H1 (cell line): ENCODE measurements at regions not wholly inside any gene's neighbourhood (a gene's known extent, or its start where the extent isn't known, plus 50 kb on each side); places are given as distances from the start of the nearest gene placed in this dataset.
A peak's percentile ranks its signal among the peaks of the same experiment; 100 is the strongest.

ENCODE experiments used
- CTCF ChIA-PET: fragments of 300-600 bp; sonication (Branson Sonifier 250); formaldehyde crosslinking; loops from one replicate; lab custom pipeline; 2021; ENCODE audit not compliant: partially characterized antibody; lab: Charles Lee
- POLR2A ChIA-PET: fragments of 300-600 bp; sonication (Branson Sonifier 250); formaldehyde crosslinking; loops from one replicate; lab custom pipeline; 2021; ENCODE audit warnings: inconsistent platforms; ENCODE audit not compliant: partially characterized antibody; lab: Charles Lee
- DNase-seq, 2 experiments: peaks; one replicate each; pipeline versions ENCODE4 v3.0.0 to v3.0.0-alpha.2; 2010 to 2022; ENCODE audit warnings: low spot score in 2 of 2, low read depth in 1 of 2, mixed read lengths in 1 of 2
- FAIRE-seq: peaks from 2 replicates; lab custom pipeline; 2011; peaks lifted over from hg19 to GRCh38; lab: Jason Lieb, UNC
- H2AFZ ChIP-seq: 2 replicates; pipeline ENCODE4 v1.8.1; 2012; ENCODE audit warnings: low read length, inconsistent platforms
- H2AK5ac ChIP-seq: 2 replicates; pipeline ENCODE4 v1.6.1; 2013; ENCODE audit warnings: low read depth, low read length
- H2BK120ac ChIP-seq: replicated peaks from 2 replicates; pipeline ENCODE3; 2013; ENCODE audit warnings: low read depth, low read length, inconsistent platforms
- H2BK12ac ChIP-seq: 2 replicates; pipeline ENCODE4 v1.6.1; 2013; ENCODE audit warnings: low read depth, low read length
- H2BK15ac ChIP-seq: 2 replicates; pipeline ENCODE4 v1.6.1; 2013; ENCODE audit warnings: low read length
- H2BK20ac ChIP-seq: 2 replicates; pipeline ENCODE4 v1.6.1; 2013; ENCODE audit warnings: low read length
- H2BK5ac ChIP-seq: 2 replicates; pipeline ENCODE4 v1.6.1; 2013; ENCODE audit warnings: low read depth, low read length
- H3K14ac ChIP-seq: 2 replicates; pipeline ENCODE4 v1.6.1; 2013; ENCODE audit warnings: inconsistent platforms; ENCODE audit not compliant: insufficient read length
- H3K18ac ChIP-seq: 2 replicates; pipeline ENCODE4 v1.6.1; 2013; ENCODE audit warnings: low read length; ENCODE audit errors: extremely low read depth
- H3K23ac ChIP-seq: 2 replicates; pipeline ENCODE4 v1.6.1; 2013; ENCODE audit warnings: inconsistent platforms; ENCODE audit not compliant: insufficient read length
- H3K23me2 ChIP-seq: 2 replicates; pipeline ENCODE4 v1.6.1; 2013; ENCODE audit warnings: low read depth, low read length
- H3K27ac ChIP-seq: 2 replicates; pipeline ENCODE4 v1.6.1; 2011; ENCODE audit warnings: low read depth, low read length, inconsistent platforms
- H3K27me3 ChIP-seq, 4 experiments: replicated peaks in 1 of 4; 1 replicate in 1 of 4; 2 replicates in 3 of 4; pipeline versions ENCODE4 v1.6.1 to v1.8.1; 2011 to 2013; ENCODE audit warnings: low read length in 3 of 4, mild to moderate bottlenecking in 3 of 4, inconsistent platforms in 2 of 4, mixed read lengths in 2 of 4, moderate library complexity in 1 of 4; ENCODE audit not compliant: control insufficient read depth in 3 of 4, insufficient read depth in 3 of 4; ENCODE audit errors: extremely low read depth in 1 of 4
- H3K36me3 ChIP-seq, 4 experiments: 2 replicates each; pipeline versions ENCODE4 v1.6.1 to v1.8.1; 2011 to 2013; ENCODE audit warnings: mild to moderate bottlenecking in 4 of 4, low read length in 3 of 4, moderate library complexity in 2 of 4, control low read depth in 1 of 4, inconsistent platforms in 1 of 4; ENCODE audit not compliant: insufficient read depth in 4 of 4, control insufficient read depth in 2 of 4
- H3K4ac ChIP-seq: replicated peaks from 2 replicates; pipeline ENCODE3; 2013; ENCODE audit warnings: low read length, low read depth, mixed read lengths, inconsistent platforms; ENCODE audit not compliant: insufficient read length
- H3K4me1 ChIP-seq, 4 experiments: replicated peaks in 1 of 4; 1 replicate in 1 of 4; 2 replicates in 3 of 4; pipeline versions ENCODE4 v1.6.1 to v1.8.1; 2011 to 2013; ENCODE audit warnings: low read length in 3 of 4, inconsistent platforms in 2 of 4, mixed read lengths in 1 of 4; ENCODE audit not compliant: insufficient read depth in 4 of 4, control insufficient read depth in 3 of 4
- H3K4me2 ChIP-seq, 2 experiments: 2 replicates each; pipeline versions ENCODE4 v1.6.1 to v1.8.1; 2011 to 2013; ENCODE audit warnings: low read depth in 2 of 2, low read length in 2 of 2, control low read depth in 1 of 2, inconsistent platforms in 1 of 2, mild to moderate bottlenecking in 1 of 2; ENCODE audit not compliant: insufficient read depth in 1 of 2
- H3K4me3 ChIP-seq, 4 experiments: fragments of 200-600, 300-600 bp in 1 of 4; sonication (generic), shearing (Covaris generic), sonication (Bioruptor Twin) in 1 of 4; 2 replicates each; pipeline versions ENCODE4 v1.5.1 to v1.8.1; 2011 to 2016; ENCODE audit warnings: low read length in 4 of 4, low read depth in 3 of 4, control low read depth in 2 of 4, inconsistent platforms in 2 of 4, mild to moderate bottlenecking in 2 of 4, mixed read lengths in 1 of 4, moderate library complexity in 1 of 4; ENCODE audit not compliant: insufficient read depth in 2 of 4; ENCODE audit errors: extremely low read depth in 1 of 4
- H3K56ac ChIP-seq: replicated peaks from 2 replicates; pipeline ENCODE3; 2013; ENCODE audit warnings: low read depth, mild to moderate bottlenecking, mixed read lengths, low read length, inconsistent platforms; ENCODE audit not compliant: insufficient read length
- H3K79me1 ChIP-seq: 2 replicates; pipeline ENCODE4 v1.6.1; 2013; ENCODE audit warnings: low read depth, low read length, control low read depth
- H3K79me2 ChIP-seq, 2 experiments: 2 replicates each; pipeline versions ENCODE4 v1.6.1 to v1.8.1; 2012 to 2013; ENCODE audit warnings: low read length in 2 of 2, mild to moderate bottlenecking in 2 of 2, inconsistent platforms in 1 of 2; ENCODE audit not compliant: insufficient read depth in 2 of 2, control insufficient read depth in 1 of 2
- H3K9ac ChIP-seq, 4 experiments: replicated peaks in 1 of 4; 1 replicate in 1 of 4; 2 replicates in 3 of 4; pipeline versions ENCODE4 v1.6.1 to v1.8.1; 2011 to 2013; ENCODE audit warnings: low read depth in 3 of 4, low read length in 3 of 4, control low read depth in 2 of 4, mild to moderate bottlenecking in 2 of 4, moderate library complexity in 2 of 4, inconsistent platforms in 1 of 4; ENCODE audit errors: extremely low read depth in 1 of 4
- H3K9me3 ChIP-seq, 2 experiments: 2 replicates each; pipeline versions ENCODE4 v1.6.1 to v1.8.1; 2012 to 2013; ENCODE audit warnings: mild to moderate bottlenecking in 2 of 2, moderate library complexity in 2 of 2, control low read depth in 1 of 2, inconsistent platforms in 1 of 2, low read depth in 1 of 2, low read length in 1 of 2, mixed read lengths in 1 of 2; ENCODE audit not compliant: insufficient read depth in 2 of 2
- H4K20me1 ChIP-seq, 2 experiments: replicated peaks in 1 of 2; 2 replicates each; pipeline versions ENCODE3 to v1.8.1; 2011 to 2013; ENCODE audit warnings: inconsistent platforms in 2 of 2, low read length in 2 of 2, mild to moderate bottlenecking in 1 of 2; ENCODE audit not compliant: insufficient read depth in 2 of 2, control insufficient read depth in 1 of 2
- H4K5ac ChIP-seq: 2 replicates; pipeline ENCODE4 v1.6.1; 2013; ENCODE audit warnings: low read length, low read depth, mixed read lengths, inconsistent platforms; ENCODE audit not compliant: insufficient read length
- H4K8ac ChIP-seq: 2 replicates; pipeline ENCODE4 v1.8.0; 2013; ENCODE audit warnings: mild to moderate bottlenecking, moderate library complexity, low read length, inconsistent platforms; ENCODE audit not compliant: insufficient read depth; ENCODE audit errors: extremely low read depth
- H4K91ac ChIP-seq: replicated peaks from 2 replicates; pipeline ENCODE3; 2013; ENCODE audit warnings: low read length, mixed read lengths, inconsistent platforms; ENCODE audit not compliant: insufficient read length
- BACH1 ChIP-seq: IDR thresholded peaks from 2 replicates; pipeline ENCODE4 v1.6.1; 2012; ENCODE audit warnings: low read length, improper control_type of control experiment
- CEBPB ChIP-seq: IDR thresholded peaks from 2 replicates; pipeline ENCODE4 v1.6.1; 2012; ENCODE audit warnings: low read depth, low read length
- CHD2 ChIP-seq: IDR thresholded peaks from 2 replicates; pipeline ENCODE4 v1.6.1; 2012; ENCODE audit warnings: low read length, improper control_type of control experiment
- EGR1 ChIP-seq: IDR thresholded peaks from 2 replicates; pipeline ENCODE4 v1.6.1; 2011; ENCODE audit warnings: low read depth, low read length, borderline replicate concordance
- POLR2A ChIP-seq, 2 experiments: IDR thresholded peaks; 1 replicate in 1 of 2; 2 replicates in 1 of 2; pipeline ENCODE4 v1.6.1; 2011; ENCODE audit warnings: low read depth in 2 of 2, low read length in 2 of 2, mild to moderate bottlenecking in 2 of 2; ENCODE audit errors: control extremely low read depth in 1 of 2
- YY1 ChIP-seq: IDR thresholded peaks from 2 replicates; pipeline ENCODE4 v1.6.1; 2011; ENCODE audit warnings: low read depth, mild to moderate bottlenecking, low read length
- WGBS, 2 experiments: shearing (Covaris generic) in 1 of 2; methylation state at CpG; one replicate each; pipeline versions ENCODE4 v1.1.6 to v1.1.7; 2013 to 2015; ENCODE audit warnings: low lambda C conversion rate in 2 of 2, mixed read lengths in 2 of 2, inconsistent platforms in 1 of 2, low coverage in 1 of 2, missing lambda C conversion rate in 1 of 2; ENCODE audit not compliant: insufficient replicate concordance in 2 of 2, insufficient coverage in 1 of 2, insufficient read length in 1 of 2; ENCODE audit errors: extremely low coverage in 1 of 2, missing lambda C conversion rate in 1 of 2; 5-methylcytosine and 5-hydroxymethylcytosine counted together

DNA sequence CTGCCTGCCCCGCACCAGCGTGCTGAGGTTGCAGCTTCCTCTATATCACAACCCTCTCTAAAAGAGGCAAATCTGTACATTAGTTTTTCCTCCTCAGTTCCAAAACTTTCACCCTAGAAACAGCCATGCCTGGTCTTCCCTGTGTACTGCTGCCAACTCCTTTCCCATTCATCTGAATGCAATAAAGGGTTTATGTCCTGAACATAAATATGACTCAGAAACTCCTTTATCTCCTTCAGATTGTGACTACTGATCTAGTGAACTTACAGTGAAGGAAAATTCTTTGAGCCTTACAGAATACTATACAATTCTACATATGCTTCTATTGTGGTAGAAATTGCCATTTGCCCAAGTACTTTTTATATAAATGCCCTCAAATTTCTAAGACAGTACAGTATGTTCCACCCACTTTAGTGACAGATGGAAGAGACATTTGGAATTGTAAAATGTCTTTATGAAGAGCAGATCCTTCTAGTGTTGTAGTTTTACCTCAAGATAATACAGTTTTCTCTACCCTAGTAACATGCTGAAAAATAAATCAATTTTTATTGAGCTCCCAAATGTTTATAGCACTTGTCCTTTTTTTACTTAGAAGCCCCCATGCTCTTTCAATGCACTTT is 345.1 kb upstream of the SNX7 start:
- H3K9ac ChIP-seq = no peak overlapping the region
- no peaks in the 10 kb centered on the region for H3K79me2 ChIP-seq
- no peak overlapping the region for H2BK120ac ChIP-seq
- no peaks in the 10 kb centered on the region for H3K36me3 ChIP-seq
- peak overlapping the region; percentile 53; the same call in 1 of the 2 replicates for H2AFZ ChIP-seq
- no peak overlapping the region for H2BK5ac ChIP-seq
- no peak for FAIRE-seq
- no peak overlapping the region for H2AK5ac ChIP-seq
- H4K5ac ChIP-seq = no peak overlapping the region
- ChIA-PET POLR2A (no interaction called here), CTCF (no interaction called here)
- H3K9me3 ChIP-seq = no peaks in the 10 kb centered on the region
- no peak for DNase-seq
- no peaks in the 10 kb centered on the region for H3K4me1 ChIP-seq
- H3K23me2 ChIP-seq = no peaks in the 10 kb centered on the region
- no peak overlapping the region for H3K4ac ChIP-seq
- H4K8ac ChIP-seq = no peak overlapping the region
- H3K27me3 ChIP-seq = no peaks in the 10 kb centered on the region
- no peaks in the 10 kb centered on the region for H3K79me1 ChIP-seq
- no peak overlapping the region for H2BK15ac ChIP-seq
- H3K23ac ChIP-seq = no peak overlapping the region
- H3K27ac ChIP-seq = no peak overlapping the region
- H3K4me3 ChIP-seq = no peak overlapping the region
- 93% methylated on average over 2 of the region's 2 CpGs; no CpG with 5 or more reads in 1 of the 2 experiments for WGBS, 2 experiments
- H2BK20ac ChIP-seq = no peak overlapping the region
- no peak overlapping the region for H3K56ac ChIP-seq
- no peak overlapping the region for H3K4me2 ChIP-seq
- H4K20me1 ChIP-seq = no peaks in the 10 kb centered on the region
- H3K18ac ChIP-seq = no peak overlapping the region
- no peak overlapping the region for H3K14ac ChIP-seq
- no peak overlapping the region for H4K91ac ChIP-seq
- H2BK12ac ChIP-seq = no peak overlapping the region
- TF ChIP-seq POLR2A (IDR thresholded peaks at IDR 0.05; ENCODE audit: control extremely low read depth in 1 of 2, low read depth in 2 of 2, low read length in 2 of 2) = no peak
- no peak for TF ChIP-seq CHD2
- TF ChIP-seq EGR1 = no peak
- TF ChIP-seq CEBPB = no peak
- TF ChIP-seq BACH1 = no peak
- no peak for TF ChIP-seq YY1
